ENCODE measurements at regions not wholly inside any gene's neighbourhood (a gene's known extent, or its start where the extent isn't known, plus 50 kb on each side); places are given as distances from the start of the nearest gene placed in this dataset.

- no peak for DNase-seq (ENCODE audit: low spot score)
- H3K4me1 ChIP-seq: no peaks in the 10 kb centered on the region
- no peak for TF ChIP-seq CTCF (IDR thresholded peaks at IDR 0.05)
These were observed 115.9 kb downstream of the LITAF start for GRCh38 chr16:11470676-11471415.

GRCh38 chr16:11471548-11471947 is 115.2 kb downstream of the LITAF start:
- no peak for TF ChIP-seq CTCF (IDR thresholded peaks at IDR 0.05)
- H3K4me1 ChIP-seq: no peaks in the 10 kb centered on the region
- H3K9me3 ChIP-seq: no peaks in the 10 kb centered on the region
- H3K27me3 ChIP-seq: no peaks in the 10 kb centered on the region
- no peak overlapping the region for H3K4me3 ChIP-seq
- no peaks in the 10 kb centered on the region for H3K36me3 ChIP-seq
- no peak overlapping the region for H3K27ac ChIP-seq
- no peak for DNase-seq (ENCODE audit: low spot score)

More at GRCh38 chr16:11470676-11471415, 115.9 kb downstream of the LITAF start:
- H3K27me3 ChIP-seq: no peaks in the 10 kb centered on the region
- no peaks in the 10 kb centered on the region for H3K9me3 ChIP-seq
- no peak overlapping the region for H3K27ac ChIP-seq
- no peaks in the 10 kb centered on the region for H3K36me3 ChIP-seq
- H3K4me3 ChIP-seq: no peak overlapping the region

GRCh38 chr16:11472410-11472809 is 114.3 kb downstream of the LITAF start:
- no peaks in the 10 kb centered on the region for H3K9me3 ChIP-seq

GRCh38 chr16:11472851-11473250 is 113.9 kb downstream of the LITAF start:
- no peaks in the 10 kb centered on the region for H3K4me1 ChIP-seq
- no peak for TF ChIP-seq CTCF (IDR thresholded peaks at IDR 0.05)
- H3K27me3 ChIP-seq: no peaks in the 10 kb centered on the region
- H3K36me3 ChIP-seq: no peaks in the 10 kb centered on the region
- no peak overlapping the region for H3K27ac ChIP-seq
- no peak overlapping the region for H3K4me3 ChIP-seq
- no peaks in the 10 kb centered on the region for H3K9me3 ChIP-seq
- DNase-seq (ENCODE audit: low spot score): no peak

More at GRCh38 chr16:11472410-11472809, 114.3 kb downstream of the LITAF start:
- no peak for TF ChIP-seq CTCF (IDR thresholded peaks at IDR 0.05)
- Histone ChIP-seq H3K4me1 (no peaks in the 10 kb centered on the region), H3K27ac (no peak overlapping the region), H3K36me3 (no peaks in the 10 kb centered on the region), H3K27me3 (no peaks in the 10 kb centered on the region), H3K4me3 (no peak overlapping the region)
- no peak for DNase-seq (ENCODE audit: low spot score)

GRCh38 chr16:11473728-11474127 is 113.0 kb downstream of the LITAF start:
- DNase-seq (ENCODE audit: low spot score): no peak
- H3K4me1 ChIP-seq: no peaks in the 10 kb centered on the region
- no peak overlapping the region for H3K4me3 ChIP-seq
- H3K36me3 ChIP-seq: no peaks in the 10 kb centered on the region
- no peaks in the 10 kb centered on the region for H3K9me3 ChIP-seq
- H3K27me3 ChIP-seq: no peaks in the 10 kb centered on the region
- TF ChIP-seq CTCF (IDR thresholded peaks at IDR 0.05): no peak
- no peak overlapping the region for H3K27ac ChIP-seq

Data from right atrium auricular region (tissue), 2 donors.